ENCODE measurements at regions not wholly inside any gene's neighbourhood (a gene's known extent, or its start where the extent isn't known, plus 50 kb on each side); places are given as distances from the start of the nearest gene placed in this dataset.

DNA sequence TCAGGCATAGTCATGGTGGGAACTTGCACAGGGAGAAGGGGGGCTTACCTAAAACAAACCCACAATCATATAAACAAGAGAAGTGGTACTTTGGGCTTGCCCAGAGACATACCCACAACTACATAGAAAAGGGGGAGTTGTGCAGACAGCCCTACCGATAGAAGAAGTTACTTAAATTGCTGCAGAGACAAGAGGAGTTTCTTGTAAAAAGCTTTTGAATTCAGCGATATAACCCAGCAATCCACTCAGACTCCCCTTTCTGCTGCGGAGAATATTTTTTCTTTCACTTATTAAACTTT lies 164.0 kb upstream of the ETV3 start:
- ChIA-PET CTCF (no interaction called here), POLR2A (no interaction called here)
- H3K4me1 Mint-ChIP-seq, result no peaks in the 10 kb centered on the region
- no peak overlapping the region for H3K27ac Mint-ChIP-seq
- no peaks in the 10 kb centered on the region for H3K9me3 Mint-ChIP-seq
- H3K36me3 Mint-ChIP-seq, result no peaks in the 10 kb centered on the region
- no peak for ATAC-seq
- TF ChIP-seq MXD4 (CRISPR knock-in tag; IDR thresholded peaks at IDR 0.05; ENCODE audit: borderline replicate concordance) (no peak), CBFB (CRISPR knock-in tag; IDR thresholded peaks at IDR 0.05; ENCODE audit: low read depth) (no peak), ZNF138 (CRISPR knock-in tag; conservative IDR thresholded peaks at IDR 0.05) (no peak), NFYB (CRISPR knock-in tag; conservative IDR thresholded peaks at IDR 0.05; ENCODE audit: low read depth) (no peak), TEAD4 (CRISPR knock-in tag; IDR thresholded peaks at IDR 0.05) (no peak), CREB1 (CRISPR knock-in tag; IDR thresholded peaks at IDR 0.05) (no peak), SMAD4 (CRISPR knock-in tag; IDR thresholded peaks at IDR 0.05) (no peak), ZNF416 (CRISPR knock-in tag; IDR thresholded peaks at IDR 0.05) (no peak), SP1 (CRISPR knock-in tag; conservative IDR thresholded peaks at IDR 0.05) (no peak), ATF1 (CRISPR knock-in tag; IDR thresholded peaks at IDR 0.05) (no peak), RELA (CRISPR knock-in tag; IDR thresholded peaks at IDR 0.05; ENCODE audit: borderline replicate concordance) (no peak), NR1H2 (CRISPR knock-in tag; IDR thresholded peaks at IDR 0.05) (no peak), ELF4 (CRISPR knock-in tag; IDR thresholded peaks at IDR 0.05; ENCODE audit: low read depth) (no peak), GRHL2 (CRISPR knock-in tag; IDR thresholded peaks at IDR 0.05; ENCODE audit: insufficient replicate concordance, severe bottlenecking) (no peak)
- TF ChIP-seq, protein P1, sequence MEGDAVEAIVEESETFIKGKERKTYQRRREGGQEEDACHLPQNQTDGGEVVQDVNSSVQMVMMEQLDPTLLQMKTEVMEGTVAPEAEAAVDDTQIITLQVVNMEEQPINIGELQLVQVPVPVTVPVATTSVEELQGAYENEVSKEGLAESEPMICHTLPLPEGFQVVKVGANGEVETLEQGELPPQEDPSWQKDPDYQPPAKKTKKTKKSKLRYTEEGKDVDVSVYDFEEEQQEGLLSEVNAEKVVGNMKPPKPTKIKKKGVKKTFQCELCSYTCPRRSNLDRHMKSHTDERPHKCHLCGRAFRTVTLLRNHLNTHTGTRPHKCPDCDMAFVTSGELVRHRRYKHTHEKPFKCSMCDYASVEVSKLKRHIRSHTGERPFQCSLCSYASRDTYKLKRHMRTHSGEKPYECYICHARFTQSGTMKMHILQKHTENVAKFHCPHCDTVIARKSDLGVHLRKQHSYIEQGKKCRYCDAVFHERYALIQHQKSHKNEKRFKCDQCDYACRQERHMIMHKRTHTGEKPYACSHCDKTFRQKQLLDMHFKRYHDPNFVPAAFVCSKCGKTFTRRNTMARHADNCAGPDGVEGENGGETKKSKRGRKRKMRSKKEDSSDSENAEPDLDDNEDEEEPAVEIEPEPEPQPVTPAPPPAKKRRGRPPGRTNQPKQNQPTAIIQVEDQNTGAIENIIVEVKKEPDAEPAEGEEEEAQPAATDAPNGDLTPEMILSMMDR (IDR thresholded peaks at IDR 0.05), result no peak
- TF ChIP-seq, protein P2, sequence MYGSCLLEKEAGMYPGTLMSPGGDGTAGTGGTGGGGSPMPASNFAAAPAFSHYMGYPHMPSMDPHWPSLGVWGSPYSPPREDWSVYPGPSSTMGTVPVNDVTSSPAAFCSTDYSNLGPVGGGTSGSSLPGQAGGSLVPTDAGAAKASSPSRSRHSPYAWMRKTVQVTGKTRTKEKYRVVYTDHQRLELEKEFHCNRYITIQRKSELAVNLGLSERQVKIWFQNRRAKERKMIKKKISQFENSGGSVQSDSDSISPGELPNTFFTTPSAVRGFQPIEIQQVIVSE (CRISPR knock-in tag; IDR thresholded peaks at IDR 0.05; ENCODE audit: borderline replicate concordance), result no peak
- TF ChIP-seq, protein P3, sequence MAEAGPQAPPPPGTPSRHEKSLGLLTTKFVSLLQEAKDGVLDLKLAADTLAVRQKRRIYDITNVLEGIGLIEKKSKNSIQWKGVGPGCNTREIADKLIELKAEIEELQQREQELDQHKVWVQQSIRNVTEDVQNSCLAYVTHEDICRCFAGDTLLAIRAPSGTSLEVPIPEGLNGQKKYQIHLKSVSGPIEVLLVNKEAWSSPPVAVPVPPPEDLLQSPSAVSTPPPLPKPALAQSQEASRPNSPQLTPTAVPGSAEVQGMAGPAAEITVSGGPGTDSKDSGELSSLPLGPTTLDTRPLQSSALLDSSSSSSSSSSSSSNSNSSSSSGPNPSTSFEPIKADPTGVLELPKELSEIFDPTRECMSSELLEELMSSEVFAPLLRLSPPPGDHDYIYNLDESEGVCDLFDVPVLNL (CRISPR knock-in tag; IDR thresholded peaks at IDR 0.05; ENCODE audit: borderline replicate concordance, low read depth), result no peak
- TF ChIP-seq, protein P4, sequence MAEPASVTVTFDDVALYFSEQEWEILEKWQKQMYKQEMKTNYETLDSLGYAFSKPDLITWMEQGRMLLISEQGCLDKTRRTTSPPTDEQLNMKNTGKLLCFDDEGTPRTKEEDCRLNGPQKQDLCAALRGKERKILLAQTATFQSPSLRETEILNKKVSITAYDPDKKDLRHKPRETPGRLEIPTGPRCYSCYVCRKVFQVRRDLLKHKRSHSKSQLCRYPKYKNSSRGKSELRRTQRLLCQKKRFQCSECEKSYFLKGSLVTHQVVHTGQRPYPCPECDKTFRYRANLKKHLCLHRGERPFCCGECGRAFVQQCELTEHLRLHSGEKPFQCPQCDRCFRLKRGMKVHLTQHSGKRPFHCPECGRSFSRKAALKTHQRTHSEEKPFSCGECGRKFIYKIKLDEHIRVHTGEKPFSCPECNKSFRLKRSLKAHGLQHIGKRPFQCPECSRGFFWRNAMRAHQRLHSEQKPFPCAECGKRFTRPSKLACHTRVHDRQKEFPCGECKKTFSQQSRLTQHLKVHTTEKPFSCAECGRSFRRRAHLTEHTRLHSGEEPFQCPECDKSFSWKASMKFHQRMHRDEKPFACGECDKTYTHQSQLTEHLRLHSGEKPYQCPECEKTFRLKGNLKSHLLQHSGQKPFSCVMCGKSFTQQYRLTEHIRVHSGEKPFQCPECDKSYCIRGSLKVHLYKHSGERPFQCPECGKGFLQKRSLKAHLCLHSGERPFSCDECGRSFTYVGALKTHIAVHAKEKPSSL (CRISPR knock-in tag; conservative IDR thresholded peaks at IDR 0.05), result no peak
- TF ChIP-seq, protein P5, sequence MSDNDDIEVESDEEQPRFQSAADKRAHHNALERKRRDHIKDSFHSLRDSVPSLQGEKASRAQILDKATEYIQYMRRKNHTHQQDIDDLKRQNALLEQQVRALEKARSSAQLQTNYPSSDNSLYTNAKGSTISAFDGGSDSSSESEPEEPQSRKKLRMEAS (CRISPR knock-in tag; IDR thresholded peaks at IDR 0.05), result no peak
- TF ChIP-seq, protein P6, sequence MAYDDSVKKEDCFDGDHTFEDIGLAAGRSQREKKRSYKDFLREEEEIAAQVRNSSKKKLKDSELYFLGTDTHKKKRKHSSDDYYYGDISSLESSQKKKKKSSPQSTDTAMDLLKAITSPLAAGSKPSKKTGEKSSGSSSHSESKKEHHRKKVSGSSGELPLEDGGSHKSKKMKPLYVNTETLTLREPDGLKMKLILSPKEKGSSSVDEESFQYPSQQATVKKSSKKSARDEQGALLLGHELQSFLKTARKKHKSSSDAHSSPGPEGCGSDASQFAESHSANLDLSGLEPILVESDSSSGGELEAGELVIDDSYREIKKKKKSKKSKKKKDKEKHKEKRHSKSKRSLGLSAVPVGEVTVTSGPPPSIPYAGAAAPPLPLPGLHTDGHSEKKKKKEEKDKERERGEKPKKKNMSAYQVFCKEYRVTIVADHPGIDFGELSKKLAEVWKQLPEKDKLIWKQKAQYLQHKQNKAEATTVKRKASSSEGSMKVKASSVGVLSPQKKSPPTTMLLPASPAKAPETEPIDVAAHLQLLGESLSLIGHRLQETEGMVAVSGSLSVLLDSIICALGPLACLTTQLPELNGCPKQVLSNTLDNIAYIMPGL (CRISPR knock-in tag; IDR thresholded peaks at IDR 0.05), result no peak
- no peak overlapping the region for H3K4me3 Mint-ChIP-seq
- DNase-seq (ENCODE audit: low spot score), result no peak
- peaks cover 2% of the 10 kb centered on the region; the same call in 1 of the 2 replicates for H3K27me3 Mint-ChIP-seq (ENCODE audit: low read depth)

Data from WTC11 (cell line).